ENCODE measurements at regions not wholly inside any gene's neighbourhood (a gene's known extent, or its start where the extent isn't known, plus 50 kb on each side); places are given as distances from the start of the nearest gene placed in this dataset.

DNA sequence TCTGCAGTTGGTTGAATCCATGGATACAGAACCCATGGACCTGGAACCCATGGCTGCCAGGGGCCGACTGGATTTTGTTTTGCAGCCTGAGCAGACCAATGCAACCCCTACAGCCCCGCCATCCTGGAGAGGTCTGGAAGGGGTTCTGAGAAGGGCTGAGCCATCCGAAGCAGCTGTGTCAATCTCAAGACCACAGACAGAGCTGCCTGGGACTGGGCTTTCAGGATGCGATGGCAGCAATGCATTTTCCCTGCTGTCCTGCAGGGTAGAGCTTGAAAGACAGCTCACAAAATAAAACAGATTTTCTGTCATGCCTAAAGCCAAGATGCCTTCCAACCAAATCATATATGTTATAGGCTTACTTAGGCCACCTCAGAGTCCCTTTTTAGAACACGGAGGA lies 125.8 kb upstream of the NXT1 start:
- no peak for DNase-seq (ENCODE audit: low read depth, low spot score)
- in situ Hi-C loops (cut with HindIII; ENCODE audit: low pct_unique_long_range_greater_than_20kb, low sequenced_read_pairs), result no loop called here

DNA sequence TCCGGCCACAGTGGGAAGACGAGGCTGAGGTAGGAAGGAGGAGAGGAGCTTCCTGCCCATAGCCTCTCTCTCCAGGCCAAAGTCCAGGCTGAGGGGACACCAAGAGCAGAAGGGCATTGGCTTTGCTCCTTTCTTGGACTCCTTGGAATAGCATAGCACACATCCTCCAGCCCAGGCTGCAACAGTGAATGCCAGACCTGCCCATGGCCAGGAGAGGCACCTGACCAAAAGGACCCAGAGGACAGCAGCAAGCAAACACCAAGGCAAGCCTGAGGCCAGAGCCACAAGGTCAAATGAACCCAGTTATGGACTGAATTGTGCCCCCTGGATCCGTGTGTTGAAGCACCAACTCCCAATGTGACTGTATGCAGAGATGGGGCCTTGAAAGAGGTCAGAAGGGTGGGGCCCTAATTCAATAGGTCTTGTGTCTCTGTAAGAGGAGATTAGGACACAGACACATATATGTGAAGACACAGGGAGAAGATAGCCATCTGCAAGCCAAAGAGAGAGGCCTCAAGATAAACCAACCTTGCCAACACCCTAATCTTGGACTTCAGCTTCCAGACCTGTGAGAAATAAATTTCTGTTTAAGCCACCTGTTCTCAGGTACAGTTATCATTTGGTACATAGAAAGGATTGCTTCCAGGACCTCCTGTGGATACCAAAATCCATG lies 126.5 kb upstream of the NXT1 start:
- DNase-seq (ENCODE audit: low read depth, low spot score), result no peak
- in situ Hi-C loops (cut with HindIII; ENCODE audit: low pct_unique_long_range_greater_than_20kb, low sequenced_read_pairs), result no loop called here

DNA sequence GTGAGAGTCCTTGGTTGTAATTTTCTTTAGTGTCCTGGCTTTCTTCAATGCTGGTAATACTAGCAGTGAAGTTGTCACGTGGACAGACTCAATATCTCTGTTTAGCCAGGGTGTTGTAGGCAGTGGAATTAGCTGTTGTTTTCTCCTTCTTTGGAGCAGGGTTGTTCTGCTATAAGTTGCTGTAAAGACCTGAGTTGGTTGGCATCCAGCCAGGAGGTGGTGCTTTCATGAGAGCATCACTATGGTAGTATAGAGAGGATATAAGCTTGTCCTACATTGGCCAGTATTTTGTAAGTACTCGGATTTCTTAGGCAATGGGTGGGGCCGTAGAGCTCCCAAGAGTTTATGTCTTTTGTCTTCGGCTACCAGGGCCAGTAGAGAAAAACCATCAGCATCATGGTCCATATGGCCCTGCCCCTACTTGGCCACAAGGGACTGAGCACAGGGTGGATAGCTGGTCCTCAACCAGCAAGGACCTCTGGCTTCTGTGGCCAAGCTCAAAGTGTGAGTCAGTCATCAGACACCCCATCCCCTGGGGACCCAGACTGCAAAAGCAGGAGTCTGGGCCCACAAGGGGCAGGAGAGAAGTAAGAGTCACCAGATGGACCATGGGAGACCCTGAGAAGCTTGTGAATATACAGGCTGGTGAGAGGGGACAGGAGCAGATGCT lies 127.9 kb upstream of the NXT1 start:
- no peak for DNase-seq (ENCODE audit: low read depth, low spot score)
- in situ Hi-C loops (cut with HindIII; ENCODE audit: low pct_unique_long_range_greater_than_20kb, low sequenced_read_pairs), result no loop called here

DNA sequence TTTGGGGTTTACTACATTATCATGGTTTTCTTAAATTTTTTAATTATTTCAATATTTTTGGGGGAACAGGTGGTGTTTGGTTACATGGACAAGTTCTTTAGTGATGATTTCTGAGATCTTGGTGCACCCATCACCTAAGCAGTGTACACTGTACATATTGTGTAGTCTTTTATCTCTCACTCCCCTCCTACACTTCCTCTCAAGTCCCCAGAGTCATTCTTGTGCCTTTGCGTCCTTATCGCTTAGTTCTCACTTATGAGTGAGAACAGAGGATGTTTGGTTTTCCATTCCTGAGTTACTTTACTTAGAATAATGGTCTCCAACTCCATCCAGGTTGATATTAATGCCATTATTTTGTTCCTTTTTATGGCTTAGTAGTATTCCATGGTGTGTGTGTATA lies 130.9 kb upstream of the CD93 start:
- in situ Hi-C loops (cut with HindIII; ENCODE audit: low pct_unique_long_range_greater_than_20kb, low sequenced_read_pairs), result no loop called here
- no peak for DNase-seq (ENCODE audit: low read depth, low spot score)

DNA sequence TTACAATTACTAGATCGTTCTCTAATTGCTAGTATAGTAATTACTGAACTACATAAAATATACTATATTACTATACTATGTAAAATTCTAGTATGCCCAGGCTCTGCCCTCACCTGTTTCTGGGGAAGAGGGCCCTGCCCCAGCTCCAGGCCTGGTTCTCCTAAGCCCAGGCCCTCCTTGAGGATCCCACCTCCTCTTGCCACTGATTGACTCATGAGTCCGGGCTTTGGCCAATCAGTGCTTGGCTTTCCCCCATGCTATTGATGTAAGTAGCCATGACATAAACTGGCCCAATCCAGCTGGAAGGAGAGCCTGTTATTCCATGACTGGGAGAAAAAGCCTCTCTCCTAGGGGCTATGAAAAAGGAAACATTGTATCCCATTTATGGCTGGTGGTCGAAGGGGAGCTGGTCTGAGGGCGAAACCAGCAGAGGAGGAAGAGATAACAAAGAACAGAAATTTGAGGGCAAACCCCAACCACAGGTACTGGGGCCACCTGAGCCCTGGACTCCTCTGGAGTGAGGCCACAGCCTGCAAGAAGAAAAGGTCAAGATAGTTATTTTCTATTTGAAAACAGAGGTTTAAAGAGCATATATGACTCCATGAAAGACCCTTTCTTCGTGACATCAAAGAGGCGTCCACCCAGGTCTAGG lies 129.3 kb upstream of the CD93 start:
- in situ Hi-C loops (cut with HindIII; ENCODE audit: low pct_unique_long_range_greater_than_20kb, low sequenced_read_pairs), result no loop called here
- DNase-seq (ENCODE audit: low read depth, low spot score), result no peak

DNA sequence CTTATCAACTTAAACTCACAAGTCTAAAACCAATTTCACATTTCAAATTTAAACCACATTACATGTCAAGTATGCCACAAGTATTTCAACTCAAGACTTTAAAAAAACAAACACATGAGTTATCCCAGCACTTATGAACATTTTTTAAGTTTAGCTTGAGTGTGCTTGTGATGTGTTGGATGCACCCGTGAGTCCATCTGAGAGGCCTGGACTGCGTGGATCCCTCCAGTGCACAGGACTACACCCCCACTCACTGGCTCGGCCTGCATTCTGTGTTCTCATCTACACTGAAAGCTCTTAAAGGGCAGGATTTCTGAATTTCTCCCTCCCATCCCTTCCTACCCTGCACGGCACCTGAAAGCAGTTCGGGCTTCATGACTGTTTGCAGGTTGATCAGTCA lies 128.8 kb upstream of the CD93 start:
- in situ Hi-C loops (cut with HindIII; ENCODE audit: low pct_unique_long_range_greater_than_20kb, low sequenced_read_pairs), result no loop called here
- DNase-seq (ENCODE audit: low read depth, low spot score), result no peak

DNA sequence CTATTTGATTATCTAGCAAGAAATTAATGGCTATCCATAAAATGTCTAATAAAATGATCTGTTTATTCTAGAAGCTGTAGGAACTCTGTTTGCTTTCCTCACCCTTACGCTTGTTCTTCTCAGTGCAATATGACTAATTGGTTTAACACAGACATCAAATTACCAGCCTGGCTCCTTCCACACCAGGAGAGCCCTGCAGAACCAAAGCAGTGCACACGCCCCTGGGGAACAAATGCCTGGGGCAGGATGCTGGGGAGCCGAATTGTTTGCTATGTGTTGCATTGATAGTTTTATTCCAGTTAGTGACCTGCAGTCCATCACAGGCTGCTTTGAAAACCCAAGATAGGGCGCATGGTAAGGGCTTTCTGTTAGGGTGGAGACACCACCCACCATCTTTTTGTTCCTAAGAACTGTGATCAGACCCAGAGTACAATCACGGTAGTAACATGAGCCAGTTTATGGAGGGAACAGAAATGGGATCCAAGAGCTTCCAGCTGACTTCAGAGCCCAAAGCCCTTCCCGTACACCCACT lies 126.4 kb upstream of the CD93 start:
- DNase-seq (ENCODE audit: low read depth, low spot score), result no peak
- in situ Hi-C loops (cut with HindIII; ENCODE audit: low pct_unique_long_range_greater_than_20kb, low sequenced_read_pairs), result no loop called here

DNA sequence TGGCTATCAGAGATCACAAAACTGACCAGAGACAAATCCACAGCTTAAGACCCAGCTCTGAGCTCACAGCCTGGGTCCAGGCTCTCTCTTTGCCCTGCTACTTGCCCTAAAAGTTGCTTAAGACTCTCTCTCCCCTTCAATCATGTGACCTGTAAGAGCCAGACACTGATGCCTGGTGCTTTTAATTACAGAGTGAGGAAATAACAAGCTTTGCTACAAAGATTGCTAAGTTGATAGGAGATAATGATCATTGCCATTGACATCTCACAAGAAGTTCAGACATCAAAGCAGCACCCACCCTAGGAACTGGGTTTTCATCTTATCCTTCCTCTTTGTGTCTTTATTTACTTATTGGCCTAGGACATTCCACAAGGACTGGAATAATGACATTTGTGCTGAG lies 125.9 kb upstream of the CD93 start:
- DNase-seq (ENCODE audit: low read depth, low spot score), result no peak
- in situ Hi-C loops (cut with HindIII; ENCODE audit: low pct_unique_long_range_greater_than_20kb, low sequenced_read_pairs), result no loop called here

DNA sequence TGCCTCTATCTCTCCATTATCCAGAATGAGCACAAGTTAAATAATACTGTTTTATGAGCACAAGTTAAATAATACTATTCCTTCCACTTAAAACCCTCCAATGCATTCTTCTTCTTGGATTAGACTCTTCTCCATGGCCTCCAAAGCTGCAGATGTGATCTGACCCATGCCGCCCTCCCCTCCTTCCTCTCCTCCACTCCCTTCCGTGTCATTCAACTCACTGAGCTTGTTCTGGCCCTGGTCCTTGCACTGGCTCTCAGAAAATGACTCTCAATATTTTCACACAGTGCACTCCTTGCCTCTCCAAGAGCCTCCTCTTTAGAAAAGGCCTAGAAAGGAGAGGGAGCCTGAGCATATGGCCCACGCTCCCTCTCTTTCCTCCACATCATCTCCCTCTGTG lies 125.0 kb upstream of the CD93 start:
- no peak for DNase-seq (ENCODE audit: low read depth, low spot score)
- in situ Hi-C loops (cut with HindIII; ENCODE audit: low pct_unique_long_range_greater_than_20kb, low sequenced_read_pairs), result no loop called here

DNA sequence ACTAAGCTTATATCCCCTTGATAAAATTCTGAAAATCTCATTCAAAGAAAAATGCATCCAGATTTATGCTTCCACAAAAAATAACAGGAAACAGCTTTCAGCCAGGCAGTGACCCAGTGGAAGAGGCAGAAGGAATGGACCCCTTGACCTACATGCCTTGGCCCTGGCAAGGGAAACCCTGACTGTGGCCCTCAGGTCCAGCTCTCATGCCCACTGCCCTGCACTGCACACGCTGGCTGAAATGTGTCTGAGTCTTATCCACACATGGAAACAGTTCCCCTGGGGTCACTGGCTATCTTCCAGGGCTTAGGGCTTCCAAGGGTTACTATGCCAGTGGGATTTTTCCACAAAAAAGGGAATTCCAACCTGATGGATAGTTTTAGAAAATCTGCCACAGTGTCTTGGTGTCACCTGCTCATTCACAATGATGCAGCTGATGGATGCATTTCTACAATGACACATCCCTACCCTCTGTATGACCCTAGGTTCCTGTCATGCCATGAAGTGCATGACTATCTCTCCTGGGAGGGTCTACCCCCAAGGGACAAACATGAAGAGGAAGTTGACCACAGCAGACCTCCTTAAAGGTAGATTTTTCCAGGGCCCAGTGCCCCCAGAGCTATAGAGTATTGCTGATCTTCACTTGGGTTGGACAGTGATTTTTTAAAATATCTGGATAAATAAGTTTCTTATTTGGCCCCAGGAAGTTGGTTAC lies 121.9 kb upstream of the CD93 start:
- no peak for DNase-seq (ENCODE audit: low read depth, low spot score)
- in situ Hi-C loops (cut with HindIII; ENCODE audit: low pct_unique_long_range_greater_than_20kb, low sequenced_read_pairs), result no loop called here

DNA sequence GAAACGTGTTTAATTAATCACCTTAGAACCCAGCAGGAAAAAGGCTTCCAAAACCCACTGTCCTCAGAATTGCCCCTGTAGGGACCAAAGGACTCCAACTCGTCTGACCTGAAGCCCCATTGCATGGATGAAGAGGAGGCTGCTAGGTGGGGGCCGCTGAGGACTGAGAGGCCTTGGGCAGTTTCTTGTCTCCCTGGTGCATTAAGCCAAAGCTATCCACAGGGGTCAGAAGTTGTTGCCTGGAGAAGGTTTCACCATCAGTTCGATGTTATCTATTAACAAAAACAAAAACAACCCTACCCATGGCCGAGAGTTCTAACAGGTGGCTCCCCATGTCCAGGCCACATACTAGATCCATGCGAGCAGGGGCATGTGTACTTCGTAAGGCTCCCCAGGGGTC lies 120.9 kb upstream of the CD93 start:
- in situ Hi-C loops (cut with HindIII; ENCODE audit: low pct_unique_long_range_greater_than_20kb, low sequenced_read_pairs), result no loop called here
- no peak for DNase-seq (ENCODE audit: low read depth, low spot score)

DNA sequence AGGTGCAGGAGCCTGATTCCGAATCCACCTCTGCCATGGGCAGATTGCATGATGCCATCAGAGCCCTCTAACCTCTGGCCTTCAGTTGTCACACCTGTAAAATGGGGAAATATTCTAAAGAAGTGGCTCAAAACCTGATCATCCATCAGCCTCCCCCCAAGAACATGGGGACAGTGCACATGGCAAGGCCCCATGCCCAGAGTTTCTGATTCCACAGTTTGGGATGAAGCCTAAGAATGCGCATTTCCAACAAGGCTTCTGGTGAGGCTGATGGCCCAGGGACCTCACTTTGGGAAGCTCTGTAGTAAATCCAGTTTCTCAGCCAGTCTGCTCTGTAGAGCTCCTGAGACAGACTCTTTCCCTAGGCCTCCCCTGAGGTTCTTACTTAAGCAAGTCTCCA lies 119.9 kb upstream of the CD93 start:
- no peak for DNase-seq (ENCODE audit: low read depth, low spot score)
- in situ Hi-C loops (cut with HindIII; ENCODE audit: low pct_unique_long_range_greater_than_20kb, low sequenced_read_pairs), result no loop called here

DNA sequence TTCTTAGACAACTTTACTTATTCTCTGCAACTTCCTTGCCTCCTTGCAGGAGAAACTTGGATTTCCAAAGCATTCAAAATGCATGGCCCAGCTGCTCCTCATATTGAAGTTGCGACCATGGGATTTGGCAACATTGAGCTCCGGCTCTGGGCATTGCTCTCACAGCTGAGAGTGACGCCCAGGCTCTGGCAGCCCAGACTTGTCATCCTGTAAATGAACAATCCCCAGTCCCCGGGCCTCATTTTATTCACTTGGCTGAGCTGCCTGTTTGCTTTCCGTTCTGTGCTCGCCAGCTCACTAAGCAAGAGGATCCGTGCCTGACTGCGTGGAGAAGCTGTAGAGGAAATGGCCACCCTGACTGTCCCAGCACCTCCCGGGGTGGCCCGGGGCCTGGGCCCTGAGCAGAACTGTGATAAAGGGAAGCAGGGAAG lies 119.5 kb upstream of the CD93 start:
- no peak for DNase-seq (ENCODE audit: low read depth, low spot score)
- in situ Hi-C loops (cut with HindIII; ENCODE audit: low pct_unique_long_range_greater_than_20kb, low sequenced_read_pairs), result no loop called here

DNA sequence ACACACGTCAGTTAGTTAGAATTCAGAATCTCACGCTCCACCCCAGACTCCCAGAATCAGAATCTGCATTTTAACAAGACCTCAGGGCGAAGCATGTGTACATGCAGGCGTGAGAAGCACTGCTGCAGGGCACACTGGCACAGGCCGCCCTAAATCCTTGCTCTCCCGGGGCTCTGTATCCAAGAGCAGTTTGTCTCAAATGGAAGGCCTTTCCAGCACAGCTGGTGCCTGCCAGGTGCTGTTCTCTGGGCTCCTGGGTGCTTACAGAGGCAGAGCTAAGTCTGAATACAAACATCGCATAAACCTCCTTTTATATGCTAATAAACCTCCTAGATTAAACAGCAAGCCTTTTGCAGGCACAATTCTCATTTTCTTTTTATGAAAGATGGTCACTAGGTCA lies 119.1 kb upstream of the CD93 start:
- in situ Hi-C loops (cut with HindIII; ENCODE audit: low pct_unique_long_range_greater_than_20kb, low sequenced_read_pairs), result no loop called here
- no peak for DNase-seq (ENCODE audit: low read depth, low spot score)

DNA sequence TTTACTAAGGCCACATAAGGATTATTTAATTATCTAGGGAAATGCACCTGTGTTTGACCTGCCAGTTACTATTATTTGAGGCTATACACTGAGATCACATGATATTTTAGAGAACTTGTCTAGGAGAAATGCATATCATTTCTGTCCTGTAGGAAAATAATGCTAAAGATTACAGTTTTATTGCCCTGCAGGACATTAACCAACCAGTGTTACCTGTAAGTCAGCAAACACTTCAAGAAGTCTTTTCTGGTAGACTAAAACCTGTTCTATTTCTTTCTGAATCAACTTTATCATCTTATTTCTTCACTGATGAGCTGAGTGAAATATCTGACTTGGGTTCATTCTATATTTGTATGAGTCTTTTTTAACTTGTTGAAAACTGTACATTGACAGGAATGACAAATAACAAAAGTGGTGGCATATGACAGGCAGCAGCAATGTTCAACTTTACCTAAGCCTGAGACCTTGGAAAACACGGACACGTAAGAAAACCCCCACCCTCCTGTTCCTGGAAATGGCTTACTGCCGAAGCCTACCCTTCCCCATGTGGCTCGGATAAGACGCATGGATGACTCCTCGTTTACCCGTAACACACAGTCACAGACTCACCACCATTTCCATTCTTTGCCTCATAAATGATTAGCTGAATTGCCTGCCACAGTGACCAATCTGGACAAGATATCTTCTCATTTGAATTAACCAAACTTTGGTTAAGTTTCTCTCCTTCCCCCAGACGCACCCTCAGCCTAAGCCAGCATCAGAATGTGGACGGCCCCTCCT lies 118.0 kb upstream of the CD93 start:
- no peak for DNase-seq (ENCODE audit: low read depth, low spot score)
- in situ Hi-C loops (cut with HindIII; ENCODE audit: low pct_unique_long_range_greater_than_20kb, low sequenced_read_pairs), result no loop called here

DNA sequence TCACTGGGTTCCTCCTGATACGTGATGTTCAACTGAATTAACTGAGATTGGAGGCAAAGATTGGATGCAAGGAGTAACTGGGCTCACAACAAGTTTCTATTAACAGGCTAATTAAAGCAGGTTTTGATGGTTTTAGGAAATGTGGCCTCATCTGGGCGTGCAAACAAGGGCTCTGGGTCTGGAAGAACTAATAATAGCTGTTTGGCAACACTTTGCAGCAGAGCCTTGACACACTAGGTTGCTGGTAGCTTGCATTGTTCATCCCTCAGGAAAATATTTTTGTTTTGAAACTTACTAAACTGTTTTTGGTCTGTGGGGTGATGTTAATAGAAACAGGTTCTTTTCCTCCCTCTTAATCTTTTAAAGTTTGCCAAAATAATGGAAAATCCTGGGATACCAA lies 117.2 kb upstream of the CD93 start:
- no peak for DNase-seq (ENCODE audit: low read depth, low spot score)
- in situ Hi-C loops (cut with HindIII; ENCODE audit: low pct_unique_long_range_greater_than_20kb, low sequenced_read_pairs), result no loop called here

DNA sequence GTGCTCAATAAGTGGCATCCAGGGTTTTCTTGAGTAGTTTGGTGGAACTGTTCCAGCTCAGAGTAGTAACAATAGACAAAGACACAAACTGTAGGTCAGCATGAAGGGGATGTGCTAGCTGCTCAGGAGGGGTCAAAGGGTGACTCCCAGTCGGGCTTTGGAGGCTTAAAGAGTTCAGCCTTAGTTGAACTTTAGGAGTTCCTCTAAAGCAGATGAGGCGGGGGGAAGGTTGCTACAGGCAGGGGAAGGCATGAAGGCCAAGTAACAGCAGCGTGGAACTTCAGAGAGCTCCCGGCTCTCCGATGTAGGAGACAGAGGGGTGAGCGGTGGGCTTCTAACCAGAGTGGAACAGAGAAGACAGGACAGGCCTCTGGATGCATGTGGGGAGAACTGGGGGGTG lies 115.5 kb upstream of the CD93 start:
- no peak for DNase-seq (ENCODE audit: low read depth, low spot score)
- in situ Hi-C loops (cut with HindIII; ENCODE audit: low pct_unique_long_range_greater_than_20kb, low sequenced_read_pairs), result no loop called here

DNA sequence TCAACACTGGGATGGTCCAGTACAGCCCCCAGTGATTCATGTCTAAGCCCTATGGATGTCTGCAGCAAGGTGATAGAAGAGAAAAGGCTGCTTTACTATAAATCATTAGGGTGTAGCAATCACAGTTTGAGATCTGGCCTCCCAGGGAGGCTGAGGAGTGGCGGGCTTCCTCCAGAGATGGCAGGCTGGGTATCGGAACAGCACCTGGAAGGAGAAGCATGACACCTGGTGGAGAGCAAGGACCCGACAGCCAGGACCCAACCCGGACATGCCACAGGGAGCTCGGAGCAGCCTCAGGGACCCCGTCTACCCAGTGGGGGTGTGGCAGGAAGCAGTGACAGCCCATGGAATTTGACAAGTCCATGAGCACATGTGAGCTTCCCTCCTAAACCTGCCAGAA lies 114.8 kb upstream of the CD93 start:
- in situ Hi-C loops (cut with HindIII; ENCODE audit: low pct_unique_long_range_greater_than_20kb, low sequenced_read_pairs), result no loop called here
- DNase-seq (ENCODE audit: low read depth, low spot score), result peak; percentile 13
